B cell (primary cell): ENCODE measurements at regions not wholly inside any gene's neighbourhood (a gene's known extent, or its start where the extent isn't known, plus 50 kb on each side); places are given as distances from the start of the nearest gene placed in this dataset.

Source experiments
- ATAC-seq: fragments of 200-7000 bp; cut with Tn5 transposase; one replicate; pipeline ENCODE4 v1.10.0; 2021; ENCODE audit warnings: low read depth, mild to moderate bottlenecking, moderate number of reproducible peaks, moderate library complexity
- CTCF ChIA-PET: fragments of 350-600 bp; sonication (Branson Sonifier 250); formaldehyde crosslinking; loops from one replicate; lab custom pipeline; 2021; ENCODE audit warnings: antibody characterized with exemption, inconsistent platforms; lab: Charles Lee
- POLR2A ChIA-PET: fragments of 350-600 bp; sonication (Branson Sonifier 250); formaldehyde crosslinking; loops from one replicate; lab custom pipeline; 2021; ENCODE audit warnings: antibody characterized with exemption; lab: Charles Lee
- DNase-seq: peaks from one replicate; pipeline ENCODE4 v3.0.0; 2013
- H2AFZ ChIP-seq: 2 replicates; pipeline ENCODE4 v1.6.1; 2012; ENCODE audit warnings: mild to moderate bottlenecking, low read depth, low read length; ENCODE audit not compliant: insufficient read depth, poor library complexity, severe bottlenecking
- H3K27ac ChIP-seq, 2 donors: 1 replicate in 1 of 2; 2 replicates in 1 of 2; pipeline ENCODE4 v1.5.1; 2012 to 2013; ENCODE audit warnings: low read length in 2 of 2, mild to moderate bottlenecking in 2 of 2, moderate library complexity in 1 of 2
- H3K27me3 ChIP-seq, 4 experiments: fragments of 200-600 bp in 1 of 4; sonication (generic) in 1 of 4; replicated peaks in 1 of 4; 1 replicate in 2 of 4; 2 replicates in 2 of 4; pipeline versions ENCODE4 v1.6.1 to v1.7.0; 2013 to 2016; ENCODE audit warnings: low read length in 3 of 4, mild to moderate bottlenecking in 2 of 4, mixed read lengths in 1 of 4, moderate library complexity in 1 of 4; ENCODE audit not compliant: insufficient read depth in 4 of 4, control insufficient read depth in 3 of 4; ENCODE audit errors: control extremely low read depth in 1 of 4
- H3K36me3 ChIP-seq, 2 experiments: replicated peaks in 1 of 2; 1 replicate in 1 of 2; 2 replicates in 1 of 2; pipeline versions ENCODE4 v1.6.1 to v1.7.1; 2013; ENCODE audit warnings: low read length in 1 of 2; ENCODE audit not compliant: insufficient read depth in 2 of 2, control insufficient read depth in 1 of 2; ENCODE audit errors: control extremely low read depth in 1 of 2, extremely low read depth in 1 of 2
- H3K4me1 ChIP-seq, 2 donors: fragments of 200-600 bp in 1 of 2; sonication (generic) in 1 of 2; 1 replicate in 1 of 2; 2 replicates in 1 of 2; pipeline versions ENCODE4 v1.5.1 to v1.6.1; 2013 to 2017; ENCODE audit warnings: low read length in 2 of 2; ENCODE audit not compliant: control insufficient read depth in 2 of 2, insufficient read depth in 2 of 2
- H3K4me2 ChIP-seq: replicated peaks from 2 replicates; pipeline ENCODE3; 2012; ENCODE audit warnings: mild to moderate bottlenecking, low read depth, low read length; ENCODE audit not compliant: poor library complexity, severe bottlenecking
- H3K4me3 ChIP-seq, 5 experiments: fragments of 200-600 bp in 1 of 5; sonication (generic) in 1 of 5; 1 replicate in 3 of 5; 2 replicates in 2 of 5; pipeline versions ENCODE4 v1.5.1 to v1.7.0; 2011 to 2016; ENCODE audit warnings: low read length in 4 of 5, mild to moderate bottlenecking in 4 of 5, low read depth in 2 of 5, control low read depth in 1 of 5, moderate library complexity in 1 of 5; ENCODE audit not compliant: insufficient read depth in 1 of 5; ENCODE audit errors: control extremely low read depth in 1 of 5, extremely low read depth in 1 of 5
- H3K79me2 ChIP-seq: fragments of 200-600 bp; sonication (generic); one replicate; pipeline ENCODE4 v1.6.0; 2016; ENCODE audit warnings: low read length; ENCODE audit not compliant: control insufficient read depth, insufficient read depth
- H3K9ac ChIP-seq: fragments of 200-600 bp; sonication (generic); 2 replicates; pipeline ENCODE4 v1.6.1; 2017; ENCODE audit warnings: mild to moderate bottlenecking, low read length, moderate library complexity
- H3K9me3 ChIP-seq, 3 donors: one replicate each; pipeline versions ENCODE4 v1.6.1 to v1.7.1; 2013; ENCODE audit warnings: low read length in 2 of 3; ENCODE audit not compliant: control insufficient read depth in 2 of 3, insufficient read depth in 1 of 3; ENCODE audit errors: control extremely low read depth in 1 of 3
- H4K20me1 ChIP-seq: 2 replicates; pipeline ENCODE4 v1.6.0; 2012; ENCODE audit warnings: mild to moderate bottlenecking, low read length; ENCODE audit not compliant: insufficient read depth, control insufficient read depth, poor library complexity, severe bottlenecking
- H3K27ac Mint-ChIP-seq: one replicate; pipeline ENCODE4 v1.8.0; 2021; ENCODE audit warnings: mixed read lengths
- H3K27me3 Mint-ChIP-seq: one replicate; pipeline ENCODE4 v1.8.0; 2021; ENCODE audit warnings: mixed read lengths
- H3K4me1 Mint-ChIP-seq: one replicate; pipeline ENCODE4 v1.8.0; 2021; ENCODE audit warnings: mixed read lengths
- H3K4me3 Mint-ChIP-seq: one replicate; pipeline ENCODE4 v1.8.0; 2021; ENCODE audit warnings: mixed read lengths
- H3K9me3 Mint-ChIP-seq: one replicate; pipeline ENCODE4 v1.8.0; 2022; ENCODE audit warnings: mixed read lengths; ENCODE audit not compliant: insufficient read depth
- CTCF ChIP-seq: fragments of 200-600 bp; IDR thresholded peaks from one replicate; pipeline ENCODE4 v1.8.0; 2022; ENCODE audit warnings: antibody characterized with exemption, mild to moderate bottlenecking
- EZH2 ChIP-seq: IDR thresholded peaks from 2 replicates; pipeline ENCODE4 v1.6.1; 2012; ENCODE audit warnings: borderline replicate concordance, low read depth, mild to moderate bottlenecking, moderate library complexity, low read length; ENCODE audit not compliant: insufficient read depth, poor library complexity, severe bottlenecking
- WGBS: methylation state at CpG from one replicate; pipeline ENCODE4 v1.1.5; 2013; ENCODE audit warnings: missing lambda C conversion rate; ENCODE audit not compliant: insufficient coverage; 5-methylcytosine and 5-hydroxymethylcytosine counted together
- intact Hi-C: fragments of 100-400 bp; cut with micrococcal nuclease; formaldehyde crosslinking; loops from one replicate; pipeline ENCODE4 v1.10.0; 2022

- Histone ChIP-seq H3K27ac (no peak overlapping the region), H3K4me2 (no peak overlapping the region), H3K36me3 (no peaks in the 10 kb centered on the region), H4K20me1 (no peaks in the 10 kb centered on the region), H3K9ac (no peak overlapping the region), H3K9me3 (no peaks in the 10 kb centered on the region), H3K79me2 (no peaks in the 10 kb centered on the region), H2AFZ (no peak overlapping the region), H3K4me1 (no peaks in the 10 kb centered on the region), H3K27me3 (no peaks in the 10 kb centered on the region), H3K4me3 (no peak overlapping the region)
- POLR2A ChIA-PET = no interaction called here
- ATAC-seq = no peak
- intact Hi-C loops = no loop called here
- Mint-ChIP-seq H3K9me3 (no peaks in the 10 kb centered on the region), H3K27me3 (no peaks in the 10 kb centered on the region), H3K4me3 (no peak overlapping the region), H3K4me1 (no peaks in the 10 kb centered on the region), H3K27ac (no peak overlapping the region)
- TF ChIP-seq EZH2 = no peak
- TF ChIP-seq CTCF = no peak
- CTCF ChIA-PET = no interaction called here
- no peak for DNase-seq
- 85% methylated on average over 5 of the region's 8 CpGs for WGBS
Observed at GRCh38 chr1:219039017-219039681, 134.5 kb upstream of the LYPLAL1 start.

- H3K27me3 ChIP-seq = no peaks in the 10 kb centered on the region
- no peak overlapping the region for H3K4me3 ChIP-seq
- H3K36me3 ChIP-seq = no peaks in the 10 kb centered on the region
- H2AFZ ChIP-seq = no peak overlapping the region
- intact Hi-C loops = no loop called here
- H3K27ac Mint-ChIP-seq = no peak overlapping the region
- H3K27ac ChIP-seq = no peak overlapping the region
- no peaks in the 10 kb centered on the region for H4K20me1 ChIP-seq
- TF ChIP-seq EZH2 (no peak), CTCF (no peak)
- H3K9ac ChIP-seq = no peak overlapping the region
- ChIA-PET POLR2A (no interaction called here), CTCF (no interaction called here)
- DNase-seq = no peak
- no peaks in the 10 kb centered on the region for H3K9me3 Mint-ChIP-seq
- H3K4me1 Mint-ChIP-seq = no peaks in the 10 kb centered on the region
- 67% methylated on average over 1 of the region's 2 CpGs for WGBS
- H3K4me2 ChIP-seq = no peak overlapping the region
- no peaks in the 10 kb centered on the region for H3K9me3 ChIP-seq
- H3K4me3 Mint-ChIP-seq = no peak overlapping the region
- no peaks in the 10 kb centered on the region for H3K79me2 ChIP-seq
- no peaks in the 10 kb centered on the region for H3K4me1 ChIP-seq
- H3K27me3 Mint-ChIP-seq = no peaks in the 10 kb centered on the region
- ATAC-seq = no peak
Observed at GRCh38 chr1:219039682-219040154, 134.0 kb upstream of the LYPLAL1 start.
